Left renal cortex interstitium (tissue), 4 donors: ENCODE measurements at regions not wholly inside any gene's neighbourhood (a gene's known extent, or its start where the extent isn't known, plus 50 kb on each side); places are given as distances from the start of the nearest gene placed in this dataset.

Experiments used
- DNase-seq, 4 donors: peaks; one replicate each; pipeline ENCODE4 v3.0.0-alpha.2; 2013; ENCODE audit warnings: low read depth in 4 of 4, low spot score in 2 of 4, missing footprints in 1 of 4

GRCh38 chr17:77808686-77809425 lies 149.6 kb upstream of the TNRC6C start:
- DNase-seq: no peak

DNA sequence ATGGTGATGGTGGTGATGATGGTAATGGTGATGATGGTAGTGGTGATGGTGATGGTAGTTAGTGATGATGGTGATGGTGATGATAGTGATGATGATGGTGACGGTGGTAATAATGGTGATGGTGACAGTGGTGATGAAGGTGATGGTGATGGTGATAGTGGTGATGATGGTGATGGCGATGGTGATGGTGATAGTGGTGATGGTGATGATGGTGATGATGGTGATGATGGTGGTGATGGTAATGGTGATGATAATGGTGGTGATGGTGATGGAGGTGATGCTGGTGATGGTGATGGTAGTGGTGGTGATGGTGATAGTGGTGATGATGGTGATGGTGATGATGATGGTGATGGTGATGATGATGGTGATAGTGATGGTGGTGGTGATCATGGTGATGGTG lies 148.7 kb upstream of the TNRC6C start:
- no peak for DNase-seq

DNA sequence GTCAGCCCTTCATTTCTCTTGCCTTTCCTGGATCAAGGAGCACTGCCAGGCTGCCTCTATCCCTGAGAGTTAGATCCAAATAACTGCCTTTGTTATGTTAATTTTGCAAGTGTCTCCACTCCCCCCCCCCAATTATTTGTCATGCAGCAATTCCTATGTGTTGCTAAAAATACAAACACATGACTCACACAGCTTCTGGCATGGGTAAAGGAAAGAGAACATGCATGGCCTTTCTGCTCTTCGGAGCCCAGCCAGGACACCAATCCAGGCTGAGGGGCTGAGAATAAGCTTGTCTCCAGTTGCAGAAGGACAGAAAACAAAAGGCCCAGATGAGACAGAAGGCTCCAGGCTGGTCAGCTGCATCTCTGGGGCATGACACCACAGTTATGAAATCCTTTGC lies 148.0 kb upstream of the TNRC6C start:
- no peak for DNase-seq

DNA sequence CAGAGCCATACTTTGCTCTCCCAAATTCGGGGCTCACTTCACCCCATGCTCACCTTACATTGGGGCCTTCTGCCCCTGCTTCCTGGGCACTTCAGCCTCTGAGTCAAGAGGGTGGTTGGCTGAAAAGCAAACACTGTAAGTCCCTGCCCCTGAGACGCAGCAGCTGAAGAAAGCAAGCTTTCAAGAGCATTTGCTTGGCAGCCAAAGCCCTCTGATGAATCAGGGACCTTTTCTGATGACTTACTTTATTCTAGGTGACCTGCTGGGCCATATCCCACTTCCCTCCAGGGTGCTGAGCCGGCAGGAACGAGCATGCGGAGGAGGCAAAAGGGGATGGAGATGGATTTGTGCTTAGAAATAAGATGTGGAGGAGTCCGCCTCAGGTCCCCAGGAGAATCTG lies 147.0 kb upstream of the TNRC6C start:
- DNase-seq: no peak

DNA sequence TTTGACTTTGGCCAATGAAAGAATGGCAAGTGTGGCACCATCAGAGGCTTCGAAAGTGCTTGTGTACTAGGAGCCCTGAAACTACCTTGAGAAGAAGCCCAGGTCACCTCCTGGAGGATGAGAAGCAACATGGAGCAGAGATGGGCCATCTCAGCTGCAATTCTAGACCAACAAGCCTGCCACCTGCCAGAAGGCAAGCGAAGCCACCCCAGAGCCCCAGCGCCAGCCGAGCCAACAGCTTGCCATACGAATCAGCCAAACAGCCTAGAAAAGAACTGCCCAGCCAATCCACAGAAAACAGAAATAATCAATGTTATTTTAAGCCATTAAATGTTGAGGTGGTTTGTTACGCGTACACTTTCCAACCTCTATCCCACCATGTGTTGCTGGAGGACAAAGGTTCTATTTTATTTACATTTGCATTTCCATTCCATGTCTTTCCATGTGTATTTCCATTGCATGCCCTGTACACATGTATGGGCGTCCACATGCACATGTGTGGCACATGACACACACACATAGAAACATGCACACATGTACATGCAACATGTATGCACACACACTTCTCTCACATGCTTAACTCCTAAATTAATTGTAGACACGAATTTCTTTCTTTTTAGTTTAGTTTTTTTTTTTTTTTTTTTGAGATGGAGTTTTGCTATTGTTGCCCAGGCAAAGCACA lies 144.3 kb upstream of the TNRC6C start:
- no peak for DNase-seq

GRCh38 chr17:77815127-77815905 lies 143.2 kb upstream of the TNRC6C start:
- no peak for DNase-seq

- DNase-seq: no peak
These were observed 140.6 kb upstream of the TNRC6C start for GRCh38 chr17:77817953-77818352.

- DNase-seq: no peak
These were observed 139.0 kb upstream of the TNRC6C start for GRCh38 chr17:77819497-77819896.

DNA sequence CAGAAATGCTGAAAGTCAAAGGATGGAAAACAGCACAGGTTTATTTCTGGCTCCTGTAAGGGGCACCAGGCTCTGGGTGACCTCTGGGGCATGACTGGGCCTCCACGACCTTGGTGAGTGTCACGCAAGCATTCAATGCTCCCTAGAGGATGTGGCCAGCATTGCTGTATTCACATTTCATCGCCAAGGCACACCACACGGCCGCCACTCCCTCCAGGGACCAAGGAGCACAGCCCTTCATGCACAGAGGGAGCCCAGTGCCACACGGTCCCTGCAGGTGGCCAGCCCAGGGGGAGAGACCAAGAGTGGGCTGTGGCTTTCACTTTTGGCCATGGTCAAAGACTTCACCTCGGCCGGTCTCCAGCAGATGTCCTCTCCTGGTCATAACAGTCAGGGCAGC lies 137.4 kb upstream of the TNRC6C start:
- DNase-seq: no peak

DNA sequence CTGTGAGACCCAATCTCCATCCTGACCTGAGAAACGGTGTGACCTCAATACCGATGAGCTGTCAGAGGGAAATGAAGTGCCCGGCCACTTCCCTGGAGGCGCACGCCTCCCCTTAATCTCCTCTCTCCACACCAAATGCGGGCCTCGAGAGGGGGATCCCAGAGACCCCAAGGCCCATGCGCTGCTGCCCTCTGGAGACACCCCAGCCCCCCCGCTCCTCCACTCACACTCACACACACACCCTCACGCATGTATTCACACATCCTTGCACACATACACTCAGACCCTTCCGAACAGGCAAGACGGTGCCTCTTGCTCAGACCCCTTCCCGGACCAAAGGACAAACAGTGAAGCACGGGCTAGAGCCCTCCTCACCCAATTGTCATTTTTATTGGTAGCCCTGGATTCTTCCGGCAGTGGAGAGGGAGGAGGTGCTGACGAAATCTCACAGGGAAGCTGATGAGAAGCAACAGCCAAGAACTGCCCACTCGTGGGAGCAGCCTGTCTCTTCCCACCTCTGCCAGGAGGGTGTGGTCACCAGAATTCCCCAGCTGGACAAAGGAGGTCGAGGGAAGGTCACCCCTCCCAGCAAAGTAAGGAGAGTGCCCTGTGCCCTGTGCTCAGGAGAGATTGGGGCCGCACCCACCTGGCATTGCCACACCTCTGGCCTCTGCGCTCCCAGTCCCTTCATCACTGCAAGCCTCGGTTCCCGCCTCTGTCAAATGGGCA lies 136.0 kb upstream of the TNRC6C start:
- DNase-seq: no peak

DNA sequence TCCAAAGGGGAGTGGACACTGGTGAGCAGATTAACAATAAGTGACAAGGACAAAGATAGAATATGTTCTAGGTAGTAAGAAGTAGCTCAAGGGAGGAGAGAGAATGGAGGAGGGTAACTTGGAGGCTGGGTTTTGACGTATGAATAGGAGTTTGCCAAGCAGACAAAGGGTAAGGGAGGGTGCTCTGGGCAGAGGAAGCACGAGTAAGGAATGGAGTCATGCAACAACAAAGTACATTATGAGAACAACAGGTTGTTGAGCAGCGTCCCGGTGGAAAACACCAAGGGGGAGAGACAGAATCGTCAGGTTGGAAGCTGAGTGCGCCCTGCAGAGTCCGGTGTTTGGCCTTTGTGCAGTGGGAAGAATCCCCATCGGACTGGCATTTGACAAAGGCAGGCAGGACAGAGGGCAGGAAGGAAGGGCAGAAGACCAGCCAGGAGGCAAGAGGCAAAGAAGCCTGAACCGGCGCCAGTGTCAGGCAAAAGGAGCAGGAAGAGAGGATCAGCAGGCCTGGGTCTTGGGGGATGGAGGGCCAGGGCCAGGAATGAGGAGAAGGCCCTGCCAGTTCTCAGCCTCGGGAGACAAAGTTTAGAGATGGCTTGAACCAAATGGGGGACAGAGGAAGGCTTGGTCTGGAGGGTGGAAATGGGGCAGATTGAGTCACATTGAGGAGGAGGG lies 134.3 kb upstream of the TNRC6C start:
- no peak for DNase-seq

- DNase-seq: no peak
These were observed 133.7 kb upstream of the TNRC6C start for GRCh38 chr17:77824780-77825280.

GRCh38 chr17:77825621-77826020 lies 132.9 kb upstream of the TNRC6C start:
- DNase-seq: no peak

GRCh38 chr17:77826132-77826873 lies 132.2 kb upstream of the TNRC6C start:
- no peak for DNase-seq

- DNase-seq: no peak
These were observed 131.5 kb upstream of the TNRC6C start for GRCh38 chr17:77827039-77827438.

DNA sequence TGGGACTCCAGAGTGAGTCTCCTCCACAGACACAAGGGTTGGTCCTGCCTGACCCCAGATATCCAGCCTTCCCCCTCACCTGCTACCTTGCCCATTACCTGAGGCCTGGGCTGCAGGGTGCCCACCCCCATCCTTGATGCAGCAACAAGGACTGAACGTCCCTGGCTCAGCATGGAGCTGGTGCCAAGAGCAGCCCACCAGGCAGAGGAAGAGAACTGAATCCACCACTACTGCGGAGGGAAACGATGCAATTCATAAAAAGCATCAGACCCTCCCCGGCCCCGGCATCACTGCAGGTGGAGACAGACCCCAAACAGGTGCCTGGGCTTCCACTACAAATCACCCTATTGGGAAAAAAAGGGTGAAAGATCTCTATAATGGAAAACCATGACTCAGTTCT lies 131.0 kb upstream of the TNRC6C start:
- no peak for DNase-seq

DNA sequence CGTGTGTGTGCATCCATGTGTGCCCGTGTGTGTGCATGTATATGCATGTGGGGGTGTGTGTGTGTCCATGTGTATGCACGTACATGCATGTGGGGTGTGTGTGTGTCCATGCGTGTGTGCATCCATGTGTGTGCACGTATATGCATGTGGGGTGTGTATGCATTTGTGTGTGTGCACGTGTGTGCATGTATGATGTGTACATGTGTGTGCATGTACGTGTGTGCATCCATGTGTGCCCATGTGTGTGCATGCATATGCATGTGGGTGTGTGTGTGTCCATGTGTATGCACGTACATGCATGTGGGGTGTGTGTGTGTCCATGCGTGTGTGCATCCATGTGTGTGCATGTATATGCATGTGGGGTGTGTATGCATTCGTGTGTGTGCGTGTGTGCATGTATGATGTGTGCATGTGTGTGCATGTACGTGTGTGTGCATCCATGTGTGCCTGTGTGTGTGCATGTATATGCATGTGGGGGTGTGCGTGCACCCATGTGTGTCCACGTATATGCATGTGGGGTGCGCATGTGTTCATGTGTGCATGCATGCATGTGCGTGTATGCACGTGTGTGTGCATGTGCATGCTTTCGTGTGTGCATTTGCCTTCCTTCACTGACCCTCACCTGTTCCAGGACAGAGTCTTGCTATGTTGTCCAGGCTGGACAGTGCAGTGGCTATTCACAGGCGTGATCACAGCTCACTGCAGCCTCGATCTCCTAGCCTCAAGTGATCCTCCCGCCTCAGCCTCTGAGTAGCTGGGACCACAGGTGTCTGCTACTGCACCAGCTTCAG lies 129.6 kb upstream of the TNRC6C start:
- DNase-seq: no peak

GRCh38 chr17:77829843-77830799 lies 128.4 kb upstream of the TNRC6C start:
- no peak for DNase-seq
